Skeletal muscle cell (primary cell): ENCODE measurements at regions not wholly inside any gene's neighbourhood (a gene's known extent, or its start where the extent isn't known, plus 50 kb on each side); places are given as distances from the start of the nearest gene placed in this dataset.

Source experiments
- DNase-seq: peaks from one replicate; pipeline ENCODE4 v3.0.0-alpha.2; 2010; ENCODE audit warnings: low read depth
- H3K4me3 ChIP-seq: 2 replicates; pipeline ENCODE4 v1.5.1; 2011; ENCODE audit warnings: low read depth, mild to moderate bottlenecking, control low read depth, low read length, moderate library complexity

DNA sequence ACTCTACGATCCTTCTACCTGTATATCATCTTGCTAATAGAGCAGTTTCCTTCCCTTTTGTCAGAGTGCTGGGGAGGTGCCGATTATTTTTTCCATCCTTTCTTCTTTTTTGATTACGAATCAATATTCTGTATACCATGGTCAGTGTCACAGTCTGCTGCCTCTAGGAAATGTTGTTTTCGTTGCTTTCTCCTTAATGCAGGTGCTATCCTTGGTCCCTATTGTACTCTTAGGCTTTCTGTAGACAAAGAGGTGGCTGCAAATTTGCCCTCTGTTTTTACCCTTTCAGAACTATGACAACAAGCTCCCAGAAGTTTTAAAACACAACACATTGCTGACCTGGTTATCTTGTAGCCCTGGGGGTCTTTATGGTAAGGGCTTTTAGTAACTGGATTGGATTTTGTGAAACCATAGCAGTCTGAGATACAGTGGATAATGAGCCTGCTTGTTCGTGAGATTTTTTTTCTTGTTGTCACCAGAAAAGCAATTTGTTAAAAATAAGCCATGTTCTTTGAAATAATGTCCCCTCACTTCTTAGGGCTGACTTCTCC lies 430.3 kb upstream of the TPM1 start:
- no peak for DNase-seq
- no peak overlapping the region for H3K4me3 ChIP-seq

DNA sequence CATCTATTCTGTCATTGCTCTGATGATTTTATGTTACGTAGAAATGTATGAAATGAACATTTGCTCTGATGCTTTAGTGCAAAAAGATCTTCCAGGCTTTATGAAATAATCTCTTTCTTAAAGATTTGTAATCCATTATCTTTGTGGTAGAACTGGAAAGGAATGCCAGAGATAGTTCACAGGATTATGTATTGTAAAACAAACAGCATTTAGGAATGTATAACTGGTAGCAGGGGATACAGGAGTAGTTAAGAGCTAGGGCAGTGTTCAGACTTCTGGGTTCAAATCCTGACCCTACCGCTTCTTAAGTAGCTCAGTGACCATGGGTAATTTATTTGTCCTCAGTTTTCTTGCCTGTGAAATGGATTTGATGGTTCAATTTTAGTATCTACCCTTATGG lies 429.8 kb upstream of the TPM1 start:
- no peak for DNase-seq
- H3K4me3 ChIP-seq: no peak overlapping the region

DNA sequence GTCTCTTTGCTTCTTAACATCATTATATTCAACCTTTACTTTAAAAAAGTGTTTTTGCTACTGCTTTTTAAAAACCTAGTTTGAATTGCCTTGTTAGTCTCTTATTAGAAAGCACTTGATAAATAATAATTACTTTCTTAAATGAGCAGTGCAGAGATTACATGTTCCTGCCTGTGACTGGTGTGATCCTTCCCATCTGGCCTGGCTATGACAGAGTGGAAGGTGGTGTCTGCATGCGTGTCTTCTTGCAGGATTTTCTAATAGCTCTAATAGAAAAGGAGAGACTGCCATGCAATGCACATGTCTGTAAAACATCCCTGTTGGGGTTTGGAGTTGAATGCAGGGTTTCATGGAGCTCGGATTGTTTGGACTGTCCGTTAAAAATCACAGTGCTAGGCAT lies 425.8 kb upstream of the TPM1 start:
- H3K4me3 ChIP-seq: no peak overlapping the region
- DNase-seq: no peak

DNA sequence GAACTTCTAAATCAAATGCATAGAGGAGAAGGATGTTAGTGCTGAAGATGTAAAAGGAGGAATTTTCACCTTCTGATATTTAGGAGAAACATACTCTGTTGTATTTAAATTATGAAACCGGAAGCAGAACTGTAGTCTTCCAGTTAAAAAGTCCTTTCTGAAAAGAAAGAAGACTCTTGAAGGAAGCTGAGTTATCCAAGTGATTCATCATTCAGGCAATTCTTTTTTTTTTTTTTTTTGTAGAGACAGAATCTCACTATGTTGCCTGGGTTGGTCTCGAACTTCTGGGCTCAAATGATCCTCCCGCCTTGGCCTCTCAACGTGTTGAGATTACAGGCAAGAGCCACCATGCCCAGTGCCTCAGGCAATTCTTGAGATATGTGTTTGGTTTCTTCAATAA lies 424.8 kb upstream of the TPM1 start:
- H3K4me3 ChIP-seq: no peak overlapping the region
- DNase-seq: no peak

DNA sequence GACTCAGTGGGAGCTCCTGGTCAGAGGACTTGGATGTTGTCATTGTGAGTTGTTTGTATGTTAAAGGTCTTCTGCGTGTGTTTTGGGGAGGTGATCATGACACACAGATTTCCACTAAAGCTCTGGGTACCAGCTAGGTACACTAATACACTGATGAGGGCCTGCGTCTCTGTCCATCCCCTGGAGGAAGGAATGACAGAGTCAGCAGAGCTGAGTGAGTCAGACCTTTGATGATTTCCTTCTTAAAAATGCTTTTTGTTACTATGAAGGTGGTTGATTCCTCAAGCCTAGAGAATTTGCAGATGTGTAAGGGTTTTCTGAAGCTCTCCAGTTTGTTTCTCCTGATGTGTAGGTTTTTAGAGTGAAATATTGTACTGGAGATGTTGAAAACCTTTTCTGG lies 424.1 kb upstream of the TPM1 start:
- no peak for DNase-seq

DNA sequence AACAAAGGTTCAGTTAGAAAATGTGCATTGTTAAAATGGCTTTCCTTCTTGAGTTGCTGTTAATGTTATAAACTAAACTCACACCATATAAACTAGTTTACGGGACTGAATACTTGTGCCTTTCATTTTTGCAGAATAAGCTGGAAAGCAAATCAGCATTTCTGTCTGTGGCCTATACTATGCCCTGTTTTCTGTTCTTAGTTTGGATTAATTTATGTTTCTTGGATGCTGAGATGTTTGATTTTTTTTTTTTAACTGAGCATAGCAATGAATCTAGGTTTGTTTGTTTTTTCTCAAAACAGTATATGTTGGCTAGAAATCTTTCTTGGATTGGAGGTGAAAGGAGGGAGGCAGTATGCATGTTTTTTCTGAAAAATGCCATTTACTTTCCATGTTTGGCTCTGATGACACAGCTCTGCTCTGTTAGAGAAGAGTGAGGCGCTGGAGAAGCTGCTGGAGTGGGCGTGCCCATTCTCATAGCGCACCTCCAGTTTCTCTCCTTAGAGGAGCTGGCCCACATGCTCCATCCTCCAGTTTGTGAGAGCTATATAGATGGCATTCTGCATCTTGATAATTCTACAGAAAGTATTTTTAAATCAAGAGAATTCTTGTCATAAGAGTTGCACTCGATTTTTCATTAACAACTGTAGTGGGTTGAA lies 423.6 kb upstream of the TPM1 start:
- DNase-seq: no peak

More for the DNA sequence above, 424.1 kb upstream of the TPM1 start:
- H3K4me3 ChIP-seq: no peak overlapping the region

DNA sequence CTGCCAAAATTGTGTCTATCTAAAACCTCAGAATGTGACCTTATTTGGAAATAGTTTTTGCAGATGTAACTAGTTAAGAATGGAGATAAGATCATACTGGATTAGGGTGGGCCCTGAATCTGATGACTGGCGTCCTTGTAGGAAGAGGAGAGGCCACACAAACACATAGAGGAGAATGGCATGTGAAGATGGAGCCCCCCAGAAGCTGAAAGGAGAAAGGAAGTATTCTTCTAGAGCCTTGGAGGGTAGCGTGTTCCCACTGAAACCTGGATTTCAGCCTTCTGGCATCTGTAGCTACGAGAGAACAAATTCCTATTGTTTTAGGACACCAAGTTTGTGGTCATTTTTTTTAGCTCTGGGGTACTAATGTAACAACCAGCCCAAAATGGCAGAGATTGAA lies 423.0 kb upstream of the TPM1 start:
- DNase-seq: no peak

More for the DNA sequence above, 423.6 kb upstream of the TPM1 start:
- no peak overlapping the region for H3K4me3 ChIP-seq

DNA sequence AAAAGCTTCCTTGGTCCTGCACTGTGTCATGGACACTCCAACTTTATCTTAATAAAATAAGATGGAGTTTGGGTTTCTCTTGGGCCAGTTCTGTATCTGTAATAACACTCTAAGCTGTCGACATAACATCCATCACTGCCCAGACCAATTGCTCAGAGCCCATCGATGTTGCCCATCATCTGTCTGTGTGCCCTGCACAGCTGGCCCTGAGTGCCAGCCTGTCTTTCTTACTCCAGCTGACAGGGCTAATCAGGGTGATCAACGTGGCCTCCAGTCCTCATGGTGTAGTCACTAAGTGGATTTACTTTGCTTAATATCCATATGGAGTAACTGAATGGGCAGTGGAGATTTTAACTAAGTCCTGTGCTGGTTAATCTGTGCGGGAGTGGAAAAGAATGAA lies 419.8 kb upstream of the TPM1 start:
- DNase-seq: no peak
- no peak overlapping the region for H3K4me3 ChIP-seq

More for the DNA sequence above, 423.0 kb upstream of the TPM1 start:
- no peak overlapping the region for H3K4me3 ChIP-seq

GRCh38 chr15:62624547-62625378 lies 417.8 kb upstream of the TPM1 start:
- peak; percentile 41 for DNase-seq
- H3K4me3 ChIP-seq: no peak overlapping the region

DNA sequence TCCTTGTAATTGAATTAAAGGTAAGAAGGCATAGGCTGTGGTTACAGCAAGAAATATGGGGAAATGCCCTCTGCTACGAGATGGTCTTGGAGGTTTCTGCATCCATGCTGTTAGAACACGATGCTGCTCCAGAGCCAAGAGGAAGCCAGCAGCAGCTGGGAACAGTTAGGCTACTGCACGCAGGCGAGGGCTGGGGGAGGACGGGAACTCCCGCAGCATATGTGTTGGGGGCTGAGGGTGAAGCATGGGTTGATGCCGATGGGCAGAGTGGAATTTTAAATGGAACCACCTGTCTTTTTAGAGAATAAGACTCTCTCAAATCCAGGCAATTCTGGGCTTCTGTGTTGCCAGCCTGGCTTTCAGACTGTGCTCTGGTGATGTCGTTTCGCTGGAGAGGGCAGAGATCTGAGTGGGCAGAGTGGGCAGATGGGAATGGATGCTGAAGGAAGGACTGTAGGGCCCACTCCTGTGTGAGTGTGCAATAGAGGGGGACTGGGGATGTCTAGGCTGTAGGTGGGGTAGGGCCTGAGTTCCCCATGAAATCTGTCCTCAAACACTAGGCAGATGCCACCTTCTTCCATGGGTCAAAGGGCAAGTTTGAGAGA lies 417.0 kb upstream of the TPM1 start:
- H3K4me3 ChIP-seq: no peak overlapping the region
- peak; percentile 31 for DNase-seq

- H3K4me3 ChIP-seq: no peak overlapping the region
- DNase-seq: no peak
These were observed 415.6 kb upstream of the TPM1 start for GRCh38 chr15:62626903-62627302.

GRCh38 chr15:62631076-62631724 lies 411.3 kb upstream of the TPM1 start:
- H3K4me3 ChIP-seq: no peak overlapping the region
- DNase-seq: no peak

DNA sequence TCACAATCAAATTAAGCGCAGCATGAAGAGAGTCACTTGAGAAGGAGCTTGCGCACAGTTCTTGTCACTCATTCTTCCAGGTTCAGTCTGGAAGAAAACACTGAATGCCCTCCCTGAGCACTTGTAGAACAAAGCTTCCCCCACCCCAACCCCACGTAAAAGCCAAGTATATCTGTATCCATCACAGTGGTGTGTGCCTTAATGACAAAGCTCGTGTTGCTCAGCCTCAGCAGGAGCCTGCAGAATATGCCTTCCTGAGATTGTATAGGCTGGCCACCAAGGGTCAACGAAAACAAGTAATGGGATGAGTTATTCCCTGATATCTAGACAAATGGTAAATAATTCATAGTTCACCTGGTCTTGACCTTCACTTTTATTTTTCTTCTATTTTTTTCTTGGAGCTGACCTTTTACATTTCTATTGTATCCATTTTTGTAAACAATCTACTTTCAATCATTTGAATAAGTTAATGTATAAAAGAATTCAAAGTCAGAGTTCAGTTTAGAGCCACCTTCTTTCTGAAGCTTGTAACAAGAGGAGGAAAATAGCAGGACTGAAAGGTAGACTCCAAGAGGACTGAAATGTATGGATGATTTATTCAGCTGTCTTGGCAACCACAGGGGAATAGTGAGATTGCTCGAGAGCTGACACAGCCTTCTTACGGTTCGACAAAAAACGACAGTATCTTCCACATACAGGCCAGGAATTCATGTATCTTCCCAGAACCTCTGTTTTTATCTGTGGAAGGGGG lies 405.5 kb upstream of the TPM1 start:
- DNase-seq: no peak
- no peak overlapping the region for H3K4me3 ChIP-seq

DNA sequence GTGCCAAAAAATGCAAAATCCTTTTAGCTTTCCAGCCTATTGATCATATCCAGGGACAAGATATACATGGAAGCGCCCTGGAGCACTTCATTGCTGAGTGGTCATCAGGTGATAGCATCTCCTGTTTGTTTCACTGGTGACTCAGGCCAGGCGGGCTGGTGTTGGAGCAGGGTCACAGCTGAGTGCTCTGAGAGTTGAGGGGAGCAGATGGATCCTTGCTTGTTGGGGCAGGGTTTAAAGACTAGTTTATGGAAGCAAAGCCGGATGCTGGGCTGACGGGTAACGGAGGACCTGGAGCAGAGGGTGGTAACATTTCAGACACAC lies 405.0 kb upstream of the TPM1 start:
- no peak overlapping the region for H3K4me3 ChIP-seq
- no peak for DNase-seq

- no peak overlapping the region for H3K4me3 ChIP-seq
- no peak for DNase-seq
These were observed 404.5 kb upstream of the TPM1 start for GRCh38 chr15:62637950-62638619.

- no peak overlapping the region for H3K4me3 ChIP-seq
- DNase-seq: no peak
These were observed 403.1 kb upstream of the TPM1 start for GRCh38 chr15:62639432-62639831.

- no peak overlapping the region for H3K4me3 ChIP-seq
- no peak for DNase-seq
These were observed 402.5 kb upstream of the TPM1 start for GRCh38 chr15:62639906-62640605.

DNA sequence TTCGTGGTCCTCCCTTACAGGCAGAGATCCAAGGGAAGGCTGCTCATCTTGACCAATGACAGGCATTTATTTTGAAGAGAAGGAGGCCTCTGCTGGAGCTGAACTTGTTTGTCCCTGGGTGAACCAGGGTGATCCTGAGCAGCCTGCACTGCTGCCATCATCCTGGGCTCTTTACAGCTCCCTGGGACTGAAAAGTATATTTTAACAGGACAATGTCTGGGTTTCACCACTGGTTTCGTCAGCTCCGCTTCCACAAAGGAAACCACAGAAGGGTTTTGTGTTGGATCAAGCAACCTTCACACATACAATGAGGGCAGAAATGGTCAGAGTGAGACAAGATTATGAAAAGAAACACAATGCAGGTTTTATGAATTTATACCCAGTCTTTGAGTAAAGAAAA lies 400.7 kb upstream of the TPM1 start:
- H3K4me3 ChIP-seq: no peak overlapping the region
- no peak for DNase-seq
